ENCODE measurements at regions not wholly inside any gene's neighbourhood (a gene's known extent, or its start where the extent isn't known, plus 50 kb on each side); places are given as distances from the start of the nearest gene placed in this dataset.

GRCh38 chr5:12974856-12975255 lies 969.6 kb downstream of the DNAH5 start:
- H3K27me3 ChIP-seq (replicated peaks; ENCODE audit: insufficient read depth) = no peaks in the 10 kb centered on the region
- H3K36me3 ChIP-seq = no peaks in the 10 kb centered on the region
- H3K4me3 ChIP-seq = no peak overlapping the region
- no peak for TF ChIP-seq CTCF (IDR thresholded peaks at IDR 0.05)
- H3K27ac ChIP-seq = no peak overlapping the region
- ATAC-seq (ENCODE audit: insufficient number of reproducible peaks, low FRiP score, low read depth) = no peak
- no peaks in the 10 kb centered on the region for H3K4me1 ChIP-seq (ENCODE audit: control insufficient read depth in 1 of 2, low read depth in 2 of 2)
- no peak for DNase-seq (ENCODE audit: low spot score)
- H3K9me3 ChIP-seq = no peaks in the 10 kb centered on the region

GRCh38 chr5:12965804-12966203 lies 978.7 kb downstream of the DNAH5 start:
- Histone ChIP-seq H3K9me3 (no peaks in the 10 kb centered on the region), H3K4me1 (ENCODE audit: control insufficient read depth in 1 of 2, low read depth in 2 of 2) (no peaks in the 10 kb centered on the region), H3K4me3 (no peak overlapping the region), H3K27ac (no peak overlapping the region), H3K36me3 (no peaks in the 10 kb centered on the region), H3K27me3 (replicated peaks; ENCODE audit: insufficient read depth) (no peaks in the 10 kb centered on the region)
- no peak for DNase-seq (ENCODE audit: low spot score)
- ATAC-seq (ENCODE audit: insufficient number of reproducible peaks, low FRiP score, low read depth) = no peak
- no peak for TF ChIP-seq CTCF (IDR thresholded peaks at IDR 0.05)

GRCh38 chr5:12959713-12960112 lies 984.8 kb downstream of the DNAH5 start:
- no peak for DNase-seq (ENCODE audit: low spot score)
- TF ChIP-seq CTCF (IDR thresholded peaks at IDR 0.05) = no peak
- H3K4me3 ChIP-seq = no peak overlapping the region

GRCh38 chr5:12952409-12952808 lies 992.1 kb downstream of the DNAH5 start:
- no peak overlapping the region for H3K27ac ChIP-seq
- DNase-seq (ENCODE audit: low spot score) = no peak
- H3K36me3 ChIP-seq = no peaks in the 10 kb centered on the region
- ATAC-seq (ENCODE audit: insufficient number of reproducible peaks, low FRiP score, low read depth) = no peak
- H3K4me1 ChIP-seq (ENCODE audit: control insufficient read depth in 1 of 2, low read depth in 2 of 2) = no peaks in the 10 kb centered on the region
- no peaks in the 10 kb centered on the region for H3K9me3 ChIP-seq
- TF ChIP-seq CTCF (IDR thresholded peaks at IDR 0.05) = no peak
- no peaks in the 10 kb centered on the region for H3K27me3 ChIP-seq (replicated peaks; ENCODE audit: insufficient read depth)
- H3K4me3 ChIP-seq = no peak overlapping the region

More at GRCh38 chr5:12959713-12960112, 984.8 kb downstream of the DNAH5 start:
- H3K36me3 ChIP-seq = no peaks in the 10 kb centered on the region
- H3K9me3 ChIP-seq = no peaks in the 10 kb centered on the region
- no peak for ATAC-seq (ENCODE audit: insufficient number of reproducible peaks, low FRiP score, low read depth)
- no peaks in the 10 kb centered on the region for H3K4me1 ChIP-seq (ENCODE audit: control insufficient read depth in 1 of 2, low read depth in 2 of 2)
- no peaks in the 10 kb centered on the region for H3K27me3 ChIP-seq (replicated peaks; ENCODE audit: insufficient read depth)
- H3K27ac ChIP-seq = no peak overlapping the region

GRCh38 chr5:12951846-12952245 lies 992.6 kb downstream of the DNAH5 start:
- Histone ChIP-seq H3K4me1 (ENCODE audit: control insufficient read depth in 1 of 2, low read depth in 2 of 2) (no peaks in the 10 kb centered on the region), H3K4me3 (no peak overlapping the region), H3K27me3 (replicated peaks; ENCODE audit: insufficient read depth) (no peaks in the 10 kb centered on the region), H3K27ac (no peak overlapping the region), H3K36me3 (no peaks in the 10 kb centered on the region), H3K9me3 (no peaks in the 10 kb centered on the region)
- DNase-seq (ENCODE audit: low spot score) (no peak), ATAC-seq (ENCODE audit: insufficient number of reproducible peaks, low FRiP score, low read depth) (no peak)
- no peak for TF ChIP-seq CTCF (IDR thresholded peaks at IDR 0.05)

All from thoracic aorta (tissue), 2 donors.